Jurkat, Clone E6-1 (cell line): ENCODE measurements at regions not wholly inside any gene's neighbourhood (a gene's known extent, or its start where the extent isn't known, plus 50 kb on each side); places are given as distances from the start of the nearest gene placed in this dataset.

ENCODE experiments used
- DNase-seq: peaks from one replicate; pipeline ENCODE4 v3.0.0-alpha.2; 2011; ENCODE audit warnings: low read depth, low spot score
- H3K4me3 ChIP-seq: 2 replicates; pipeline ENCODE4 v1.5.1; 2011; ENCODE audit warnings: mild to moderate bottlenecking, low read length, control low read depth, moderate library complexity

DNA sequence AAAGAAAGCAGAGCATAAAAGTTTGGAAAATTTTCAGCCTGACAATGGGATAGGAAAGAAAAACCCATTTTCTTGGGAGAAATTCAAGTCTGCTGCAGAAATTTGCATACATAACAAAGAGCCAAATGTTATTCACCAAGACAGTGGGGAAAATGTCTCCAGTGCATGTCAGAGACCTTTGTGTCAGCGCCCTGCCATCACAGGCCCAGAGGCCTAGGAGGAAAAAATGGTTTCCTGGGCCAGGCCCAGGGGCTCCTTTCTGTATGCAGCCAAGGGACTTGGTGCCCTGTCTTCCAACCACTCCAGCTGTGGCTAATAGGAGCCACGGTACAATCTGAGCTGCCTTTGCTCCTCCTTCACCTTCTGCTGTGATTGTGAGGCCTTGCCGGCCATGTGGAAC lies 189.1 kb upstream of the PITRM1 start:
- no peak for DNase-seq
- no peak overlapping the region for H3K4me3 ChIP-seq

DNA sequence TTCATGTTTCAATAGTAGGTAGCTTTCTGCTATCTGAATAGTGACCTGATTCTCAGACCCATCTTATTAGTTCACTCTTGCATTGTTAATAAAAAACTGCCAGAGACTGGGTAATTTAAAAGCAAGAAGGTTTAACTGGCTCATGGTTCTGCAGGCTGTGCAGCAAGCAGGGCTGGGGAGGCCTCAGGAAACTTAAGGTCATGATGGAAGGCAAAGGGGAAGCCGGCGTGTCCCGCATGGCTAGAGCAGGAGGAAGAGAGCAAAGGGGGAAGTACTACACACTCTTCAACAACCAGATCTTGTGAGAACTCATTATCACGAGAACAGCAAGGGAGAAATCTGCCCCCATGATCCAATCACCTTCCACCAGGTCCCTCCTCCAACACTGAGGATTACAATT lies 185.2 kb upstream of the PITRM1 start:
- H3K4me3 ChIP-seq: no peak overlapping the region
- no peak for DNase-seq

DNA sequence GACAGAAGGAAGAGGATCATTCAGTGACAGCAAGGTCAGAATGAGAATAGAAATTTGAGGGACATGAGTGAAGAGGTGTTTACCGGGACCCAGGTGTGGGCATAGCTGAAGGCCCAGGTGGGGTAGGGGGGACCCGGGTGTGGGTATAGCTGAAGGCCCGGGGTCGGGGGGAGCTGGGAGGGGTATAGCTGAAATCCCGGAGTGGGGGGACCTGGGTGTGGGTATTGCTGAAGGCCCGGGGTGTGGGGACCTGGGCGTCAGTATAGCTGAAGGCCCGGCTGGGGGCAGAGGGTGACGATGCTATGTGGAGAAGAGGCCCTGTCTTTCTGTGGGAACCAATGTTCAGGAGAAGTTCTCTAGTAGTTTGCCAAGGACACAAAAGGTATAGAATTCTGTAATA lies 183.0 kb upstream of the PITRM1 start:
- H3K4me3 ChIP-seq: no peak overlapping the region
- DNase-seq: no peak

DNA sequence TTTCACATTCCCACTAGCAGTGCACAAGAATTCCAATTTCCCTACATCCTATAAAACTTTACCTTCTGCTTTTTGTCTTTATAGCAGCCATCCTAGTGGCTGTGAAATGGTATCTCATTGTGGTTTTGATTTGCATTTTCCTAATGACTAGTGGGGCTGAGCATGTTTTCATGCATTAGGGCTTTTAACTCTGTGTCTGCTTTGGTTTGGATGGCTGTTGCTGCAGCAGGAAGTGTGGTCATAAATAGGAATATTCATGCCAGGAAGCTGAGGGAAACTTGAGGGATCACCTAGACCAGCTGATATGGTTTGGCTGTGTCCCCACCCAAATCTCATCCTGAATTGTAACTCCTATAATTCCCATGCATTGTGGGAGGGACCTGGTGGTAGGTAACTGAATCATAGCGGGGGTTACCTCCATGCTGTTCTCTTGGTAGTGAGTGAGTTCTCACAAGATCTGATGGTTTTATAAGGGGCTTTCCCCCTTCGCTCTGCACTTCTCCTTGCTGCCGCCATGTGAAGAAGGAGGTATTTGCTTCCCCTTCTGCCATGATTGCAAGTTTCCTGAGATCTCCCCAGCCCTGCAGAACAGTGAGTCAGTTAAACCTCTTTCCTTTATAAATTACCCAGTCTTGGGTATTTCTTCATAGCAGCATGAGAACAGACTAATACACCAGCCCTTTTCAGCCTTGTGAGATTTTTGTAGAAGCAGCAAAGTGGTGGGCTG lies 181.8 kb upstream of the PITRM1 start:
- no peak for DNase-seq
- H3K4me3 ChIP-seq: no peak overlapping the region

DNA sequence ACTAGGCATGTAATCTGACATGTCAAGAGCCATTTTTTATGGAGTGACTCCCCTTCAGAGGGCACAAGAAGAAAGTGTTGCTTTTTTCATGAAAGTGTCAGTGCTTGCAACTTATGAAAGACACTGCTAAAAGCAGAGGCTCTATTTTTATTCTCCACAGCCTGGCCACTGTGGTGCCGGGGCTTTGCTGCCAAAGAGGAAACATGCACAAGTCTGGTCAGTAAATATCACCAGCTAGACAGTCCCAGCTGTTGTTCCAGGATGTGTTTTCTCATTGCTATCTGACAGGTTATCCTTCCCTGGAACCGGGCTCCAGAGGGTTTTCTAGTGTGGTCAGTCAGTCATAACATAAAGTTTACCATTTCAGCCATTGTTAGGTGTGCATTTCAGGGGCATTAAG lies 180.7 kb upstream of the PITRM1 start:
- H3K4me3 ChIP-seq: no peak overlapping the region

GRCh38 chr10:3350617-3351258 lies 178.2 kb upstream of the PITRM1 start:
- no peak overlapping the region for H3K4me3 ChIP-seq
- no peak for DNase-seq

More for the DNA sequence above, 180.7 kb upstream of the PITRM1 start:
- no peak for DNase-seq

- H3K4me3 ChIP-seq: no peak overlapping the region
- no peak for DNase-seq
These were observed 177.6 kb upstream of the PITRM1 start for GRCh38 chr10:3350205-3350604.

- no peak for DNase-seq
- H3K4me3 ChIP-seq: no peak overlapping the region
These were observed 176.0 kb upstream of the PITRM1 start for GRCh38 chr10:3348564-3348963.

DNA sequence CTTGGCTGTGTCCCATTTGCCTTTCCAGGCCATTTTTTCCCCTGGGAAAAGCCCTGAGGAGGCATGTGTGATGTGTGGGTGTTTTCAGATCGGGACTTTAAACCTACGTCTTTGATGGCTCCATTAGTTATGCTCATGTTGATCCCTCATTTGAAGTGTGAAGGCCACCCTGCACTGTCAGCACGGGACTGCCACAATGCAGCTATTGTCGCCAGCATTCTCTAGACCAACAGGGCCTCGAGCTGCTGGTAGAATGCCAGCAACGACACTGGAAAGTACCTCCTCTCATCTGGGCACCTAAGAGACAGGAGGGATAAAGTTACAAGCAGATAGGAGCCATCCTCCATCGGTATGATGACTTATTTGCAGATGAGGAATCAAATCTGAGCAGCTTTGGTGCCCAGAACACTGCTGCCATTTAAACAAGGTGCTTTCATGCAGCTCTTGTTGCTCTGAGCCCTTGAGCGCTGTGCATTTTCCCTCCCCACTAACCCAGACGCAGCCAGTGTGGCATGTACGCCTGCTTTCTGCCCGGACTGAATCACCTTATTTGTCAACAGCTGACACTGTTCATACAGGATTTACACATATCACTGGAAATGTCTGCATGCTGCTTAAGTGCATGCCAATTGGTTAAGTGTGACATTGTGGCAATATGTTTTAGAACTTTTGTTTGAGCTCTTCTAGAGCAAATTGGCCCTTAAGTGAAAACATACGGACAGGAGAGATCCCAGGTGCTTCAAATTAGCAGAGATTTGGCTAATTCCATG lies 175.0 kb upstream of the PITRM1 start:
- no peak for DNase-seq
- H3K4me3 ChIP-seq: no peak overlapping the region

GRCh38 chr10:3346851-3347250 lies 174.3 kb upstream of the PITRM1 start:
- DNase-seq: no peak
- no peak overlapping the region for H3K4me3 ChIP-seq

- DNase-seq: no peak
- no peak overlapping the region for H3K4me3 ChIP-seq
These were observed 170.2 kb upstream of the PITRM1 start for GRCh38 chr10:3342771-3343170.

- no peak overlapping the region for H3K4me3 ChIP-seq
- no peak for DNase-seq
These were observed 167.6 kb upstream of the PITRM1 start for GRCh38 chr10:3340127-3340730.

GRCh38 chr10:3339531-3339950 lies 167.0 kb upstream of the PITRM1 start:
- no peak for DNase-seq
- no peak overlapping the region for H3K4me3 ChIP-seq

- DNase-seq: no peak
- no peak overlapping the region for H3K4me3 ChIP-seq
These were observed 166.5 kb upstream of the PITRM1 start for GRCh38 chr10:3339121-3339520.

DNA sequence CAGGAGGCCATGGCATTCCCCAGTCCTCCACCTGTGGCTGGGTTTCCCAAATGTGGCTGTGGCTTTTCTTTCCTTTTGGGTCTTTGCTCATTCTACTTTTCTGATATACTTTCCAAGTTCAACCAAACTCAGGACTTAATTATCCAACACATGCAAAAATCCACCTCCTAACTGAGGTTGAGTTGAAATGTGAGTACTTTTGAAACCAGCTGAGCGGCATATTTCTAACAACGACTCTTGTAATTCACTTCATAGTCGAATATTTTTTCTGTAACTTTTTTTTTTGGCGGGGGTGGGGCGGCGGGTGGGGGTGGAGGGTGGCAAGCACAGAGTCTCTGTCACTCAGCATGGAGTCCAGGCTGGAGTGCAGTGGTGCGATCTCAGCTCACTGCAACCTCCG lies 165.2 kb upstream of the PITRM1 start:
- no peak overlapping the region for H3K4me3 ChIP-seq
- DNase-seq: no peak

DNA sequence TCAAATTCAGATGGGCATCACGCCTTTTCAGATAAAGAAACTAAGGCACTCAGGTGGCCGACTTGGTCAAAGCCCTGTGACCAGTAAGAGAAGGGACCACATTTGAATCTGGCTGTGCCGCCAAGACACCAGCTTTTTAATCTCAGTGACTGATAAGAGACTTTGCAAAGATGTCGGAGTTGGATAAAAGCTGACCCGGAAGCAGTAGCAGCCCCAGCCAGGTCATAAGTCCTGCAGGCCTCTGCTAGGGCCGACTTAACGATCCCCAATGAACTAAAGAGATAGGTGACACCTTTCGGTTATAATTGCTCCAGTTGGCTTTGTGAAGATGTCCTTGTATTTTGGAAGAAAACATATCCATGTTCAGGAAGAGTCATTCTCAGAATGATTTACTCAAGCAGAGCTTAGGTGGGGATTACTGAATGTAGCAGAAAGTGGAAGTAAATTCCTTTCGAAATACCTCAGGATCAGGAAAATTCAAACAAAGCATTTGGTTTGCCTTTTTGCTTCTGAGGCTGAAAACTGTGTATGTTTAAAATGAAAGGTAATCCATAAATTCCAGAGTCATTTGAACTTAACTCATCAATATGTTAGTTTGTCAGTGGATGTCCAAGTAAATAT lies 164.2 kb upstream of the PITRM1 start:
- H3K4me3 ChIP-seq: no peak overlapping the region
- no peak for DNase-seq

GRCh38 chr10:3333426-3333825 lies 160.8 kb upstream of the PITRM1 start:
- no peak for DNase-seq

DNA sequence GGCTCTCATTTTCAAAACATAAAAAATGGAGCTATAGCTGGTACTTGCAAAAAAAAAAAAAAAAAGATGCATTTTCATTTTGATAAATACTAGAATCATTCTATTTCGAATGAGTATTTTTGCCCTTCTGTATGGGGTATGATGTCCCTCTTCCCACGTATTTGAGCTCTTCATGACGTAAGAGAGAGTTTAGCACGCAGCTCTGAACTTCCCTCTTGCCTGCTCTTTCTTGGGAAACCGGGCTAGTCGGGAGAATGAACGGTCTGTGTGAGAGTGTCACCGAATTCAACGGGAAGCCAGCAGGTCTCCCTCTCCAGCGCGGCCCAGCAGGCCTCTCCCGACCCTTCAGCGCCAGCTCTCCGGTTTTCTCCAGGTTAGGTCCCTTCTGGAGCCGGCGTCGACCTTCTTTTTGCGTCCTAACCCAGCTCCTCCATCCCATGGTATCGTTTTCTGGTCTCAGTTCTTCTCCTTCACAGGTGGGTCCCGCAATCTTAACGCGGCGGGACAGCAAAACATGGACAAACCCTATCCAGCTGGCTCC lies 159.2 kb upstream of the PITRM1 start:
- DNase-seq: no peak
- H3K4me3 ChIP-seq: no peak overlapping the region

More at GRCh38 chr10:3333426-3333825, 160.8 kb upstream of the PITRM1 start:
- H3K4me3 ChIP-seq: no peak overlapping the region

DNA sequence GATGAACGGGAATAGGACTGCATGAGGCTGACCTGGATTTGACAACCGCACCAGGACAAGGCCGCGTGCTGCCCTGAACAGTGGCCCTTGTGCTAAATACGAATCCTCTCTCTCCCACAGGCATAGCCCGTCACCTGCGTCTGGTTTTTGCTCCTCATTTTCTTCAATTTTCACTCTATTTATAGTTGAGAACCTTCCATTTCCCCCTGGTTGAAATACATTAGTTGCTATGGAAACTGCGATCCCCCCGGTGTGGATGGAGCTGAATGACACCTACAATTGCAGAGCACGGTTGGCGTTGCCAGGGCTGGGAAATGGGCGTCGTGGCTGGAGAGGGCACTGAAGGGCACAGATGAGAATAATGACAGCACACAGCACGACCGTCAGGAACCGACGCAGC lies 158.6 kb upstream of the PITRM1 start:
- H3K4me3 ChIP-seq: no peak overlapping the region
- DNase-seq: no peak
